ENCODE measurements at regions not wholly inside any gene's neighbourhood (a gene's known extent, or its start where the extent isn't known, plus 50 kb on each side); places are given as distances from the start of the nearest gene placed in this dataset.
A peak's percentile ranks its signal among the peaks of the same experiment; 100 is the strongest.
"Not testable (repeated sequence)": the region's sequence is repeated elsewhere in the genome, so short reads cannot be mapped to it uniquely, and the experiment has no call there.

- no peak for DNase-seq
These were observed 73.2 kb downstream of the GGTLC2 start for GRCh38 chr22:22717664-22718063.

DNA sequence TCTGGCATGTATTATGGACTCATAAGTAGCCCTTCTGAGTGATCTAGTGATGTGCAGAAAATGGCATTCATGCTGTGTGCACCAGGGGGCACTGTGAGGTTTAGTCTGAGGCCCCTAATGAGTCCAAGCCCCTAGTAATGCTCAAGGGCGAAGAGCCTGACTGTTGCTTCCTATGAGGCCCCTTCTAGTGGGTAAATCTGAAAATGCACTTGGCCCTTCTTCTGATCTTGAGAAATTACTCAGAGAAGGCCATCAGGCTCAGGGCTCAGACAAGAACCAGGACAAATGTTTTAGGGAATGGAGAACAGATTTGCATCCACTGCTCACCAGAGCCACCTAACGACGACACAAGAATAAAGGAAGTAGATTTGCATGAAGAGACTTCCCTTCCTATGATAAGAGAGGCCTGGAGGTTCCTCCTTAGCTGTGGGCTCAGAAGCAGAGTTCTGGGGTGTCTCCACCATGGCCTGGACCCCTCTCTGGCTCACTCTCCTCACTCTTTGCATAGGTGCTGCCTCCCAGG, 75.8 kb downstream of the GGTLC2 start:
- no peak for DNase-seq

GRCh38 chr22:22720724-22721261, 76.4 kb downstream of the GGTLC2 start:
- DNase-seq = no peak

- peak; percentile 30 for DNase-seq
These were observed 77.4 kb downstream of the GGTLC2 start for GRCh38 chr22:22721681-22722354.

DNA sequence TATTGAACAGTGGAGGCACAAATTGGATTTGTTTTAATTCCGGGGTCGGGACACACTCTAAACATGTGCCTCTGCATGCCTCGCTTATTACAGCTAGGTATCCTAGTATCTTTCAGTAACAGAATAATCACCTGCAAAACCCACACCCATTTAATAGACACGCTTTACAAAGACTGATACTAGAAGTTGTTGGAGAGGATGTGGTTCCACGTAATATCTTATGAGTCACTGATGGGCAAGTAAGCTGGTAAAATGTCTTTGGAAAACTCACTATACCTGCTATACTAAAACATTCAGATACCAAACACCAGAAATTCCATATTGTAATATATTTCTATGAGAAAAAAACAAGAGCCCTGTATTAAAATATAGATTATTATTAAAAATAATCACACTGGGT, 84.0 kb downstream of the GGTLC2 start:
- DNase-seq = no peak

- no peak for DNase-seq
These were observed 86.4 kb downstream of the GGTLC2 start for GRCh38 chr22:22730655-22731373.

GRCh38 chr22:22731374-22731676, 86.9 kb downstream of the GGTLC2 start:
- DNase-seq = no peak

DNA sequence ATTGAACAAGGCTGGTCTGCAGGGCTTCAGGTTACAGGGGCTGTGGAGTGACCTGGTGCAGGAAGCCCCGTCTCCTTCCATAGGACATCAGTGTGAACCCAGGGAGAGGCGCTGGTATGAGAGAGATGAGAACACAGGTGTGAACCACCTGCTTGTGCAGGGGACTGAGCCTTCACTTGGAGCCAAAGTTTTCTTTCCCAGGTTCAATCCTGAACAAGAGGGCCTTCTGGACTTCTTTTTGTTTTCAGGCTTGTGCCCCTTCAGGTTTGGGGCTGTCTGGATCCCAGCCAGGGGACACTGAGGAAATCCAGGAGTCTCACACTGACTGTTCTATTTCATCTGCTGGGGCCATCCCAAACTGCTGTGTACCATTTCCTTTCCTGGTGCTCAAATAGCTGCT, 88.6 kb downstream of the GGTLC2 start:
- not testable (repeated sequence) for DNase-seq

DNA sequence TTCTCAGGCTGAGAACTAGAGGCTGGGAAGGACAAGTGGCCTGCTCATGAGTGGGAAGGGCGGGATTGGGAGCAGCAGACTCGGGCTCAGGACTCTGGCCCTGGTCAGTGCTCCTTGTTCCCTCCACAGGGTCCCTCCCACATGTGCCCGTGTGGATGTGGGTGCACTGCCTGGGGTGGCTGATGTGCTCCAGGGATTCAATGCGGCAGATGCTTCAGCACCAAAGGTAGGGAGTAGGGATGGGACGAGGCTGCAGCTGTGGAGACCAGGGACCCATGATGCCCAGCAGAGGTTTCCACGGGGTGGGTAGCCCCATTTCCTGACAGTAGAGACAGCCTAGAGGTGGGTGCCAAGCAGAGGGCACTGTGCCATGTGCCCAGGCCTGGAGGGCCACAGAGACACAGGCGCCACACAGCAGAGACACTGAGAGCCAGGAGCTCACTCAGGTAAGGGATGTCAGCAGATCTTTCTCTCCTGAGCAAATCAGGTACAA, 89.5 kb downstream of the GGTLC2 start:
- DNase-seq = no peak

- not testable (repeated sequence) for DNase-seq
These were observed 90.2 kb downstream of the GGTLC2 start for GRCh38 chr22:22734395-22735272.

DNA sequence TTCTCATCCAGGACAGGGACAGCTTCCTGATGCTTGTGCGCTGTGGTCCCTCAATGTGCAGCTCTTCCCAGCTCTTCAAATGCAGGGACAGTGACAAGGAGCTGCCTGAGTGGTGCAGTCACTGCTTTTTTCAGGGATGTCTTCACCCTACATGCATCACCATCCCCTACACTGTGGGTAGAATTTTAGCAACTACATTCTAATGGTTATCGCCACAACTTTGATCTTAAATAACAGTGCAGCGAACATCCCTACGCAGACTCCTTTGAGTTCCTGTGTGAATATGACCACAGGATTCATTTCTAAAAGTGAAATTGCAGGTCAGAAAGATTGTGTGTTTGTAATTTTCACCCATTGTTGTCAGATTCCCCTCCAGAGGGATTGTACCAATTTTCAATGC, 90.9 kb downstream of the GGTLC2 start:
- not testable (repeated sequence) for DNase-seq

- no peak for DNase-seq
These were observed 91.5 kb downstream of the GGTLC2 start for GRCh38 chr22:22735695-22736611.

DNA sequence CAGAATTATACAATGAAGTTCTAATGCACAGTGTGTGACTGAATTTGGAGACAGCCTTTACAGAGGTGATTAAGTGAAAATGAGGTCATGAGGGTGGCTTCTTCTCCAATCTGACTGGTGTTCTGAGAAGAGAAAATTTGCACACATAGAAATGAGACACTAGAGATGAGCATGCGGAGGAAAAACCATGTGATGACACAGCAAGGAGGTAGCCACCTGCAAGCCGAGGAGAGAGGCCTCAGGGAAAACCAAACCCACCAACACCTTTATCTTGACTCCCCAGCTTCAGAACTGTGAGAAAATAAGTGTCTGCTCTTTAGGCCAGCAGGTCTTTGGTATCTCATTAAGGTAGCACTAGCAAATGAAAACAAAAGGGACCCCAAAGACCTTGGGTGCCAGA, 93.2 kb downstream of the GGTLC2 start:
- no peak for DNase-seq

DNA sequence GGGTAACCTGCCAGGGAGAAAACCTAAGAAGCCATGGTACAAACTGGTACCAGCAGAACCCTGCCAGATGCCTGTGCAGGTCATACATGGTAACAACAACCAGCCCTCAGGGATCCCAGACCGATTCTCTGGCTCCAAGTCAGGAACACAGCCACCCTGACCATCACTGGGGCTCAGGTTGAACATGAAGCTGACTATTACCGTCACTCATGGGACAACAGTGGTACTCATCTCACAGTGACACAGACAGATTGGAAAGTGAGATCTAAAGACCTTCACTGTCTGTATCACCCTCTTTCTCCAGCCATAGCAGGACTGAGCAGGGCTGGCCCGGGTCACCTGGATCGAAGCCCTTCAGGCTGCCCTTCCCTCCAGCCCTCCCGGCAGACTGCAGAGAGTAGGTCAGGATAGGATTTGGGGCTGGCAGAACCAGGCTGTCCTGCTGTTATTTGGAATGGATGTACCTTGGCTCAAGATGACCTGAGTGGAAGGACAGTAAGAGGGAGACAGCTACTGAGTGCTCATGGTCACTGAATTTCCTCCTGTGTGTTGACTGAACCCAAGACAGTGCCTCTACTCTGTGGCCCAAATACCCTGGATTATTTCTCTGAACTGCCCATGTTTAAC, 94.7 kb downstream of the GGTLC2 start:
- no peak for DNase-seq

GRCh38 chr22:22740560-22741276, 96.3 kb downstream of the GGTLC2 start:
- no peak for DNase-seq

- no peak for DNase-seq
These were observed 97.4 kb downstream of the GGTLC2 start for GRCh38 chr22:22741843-22742242.

DNA sequence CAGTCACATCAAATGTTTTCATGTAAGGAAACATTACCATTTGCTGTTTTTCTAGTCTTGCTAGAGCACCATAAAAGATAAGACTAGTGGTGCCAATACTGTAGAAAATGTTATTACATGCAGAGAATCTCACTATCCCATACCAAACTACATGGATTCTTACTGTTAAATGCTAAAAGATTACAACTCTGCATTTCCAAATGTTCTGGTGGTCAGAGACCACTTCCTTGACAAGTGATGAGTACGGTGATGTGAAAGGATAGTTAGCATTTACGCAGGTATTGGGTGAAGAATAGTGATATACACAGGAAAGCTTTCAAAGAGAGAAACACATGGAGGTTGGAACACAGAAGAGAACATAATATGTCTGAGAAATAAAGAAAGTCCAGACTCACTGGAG, 98.2 kb downstream of the GGTLC2 start:
- DNase-seq = no peak

GRCh38 chr22:22743128-22743760, 98.8 kb downstream of the GGTLC2 start:
- no peak for DNase-seq

DNA sequence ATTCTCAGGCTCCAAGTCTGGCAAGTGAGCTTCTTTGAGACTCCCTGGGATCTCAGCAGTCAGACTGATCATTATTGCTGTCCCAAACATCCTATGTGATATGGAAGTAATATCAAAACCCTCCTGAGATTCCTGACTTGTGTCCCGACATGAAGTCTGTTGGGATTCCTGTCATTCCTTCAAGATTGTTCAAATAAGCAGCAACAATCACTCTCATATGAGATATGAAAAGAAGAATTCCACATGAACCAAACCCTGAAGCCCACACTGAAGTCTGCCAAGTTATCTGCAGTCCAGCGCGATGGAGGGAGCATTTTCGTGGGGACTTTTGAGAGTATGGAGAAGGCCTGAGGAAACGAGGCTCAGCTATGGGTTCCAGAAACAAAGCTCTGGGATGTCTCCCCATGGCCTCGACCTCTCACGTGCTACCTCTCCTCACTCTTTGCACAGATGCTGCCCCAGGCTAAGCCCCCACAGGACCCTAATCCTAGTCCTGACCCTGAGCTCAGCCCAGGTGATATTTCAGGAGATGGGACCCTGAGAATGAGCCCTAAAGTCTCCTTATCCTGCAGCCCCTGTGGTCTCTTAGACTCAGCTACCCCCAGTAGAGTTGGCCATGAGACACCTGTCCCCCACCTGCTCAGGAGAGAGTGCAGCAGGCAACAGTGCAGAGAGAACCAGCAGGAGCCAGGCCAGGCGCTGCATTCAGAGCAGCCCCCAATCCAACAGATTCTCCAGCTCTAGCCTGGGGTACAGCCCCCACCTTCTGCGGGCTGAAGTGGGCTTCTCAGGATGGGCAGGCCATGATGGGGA, 100.2 kb downstream of the GGTLC2 start:
- no peak for DNase-seq

All from occipital lobe (tissue), 1 donor.